PC-9 (cell line): ENCODE measurements at regions not wholly inside any gene's neighbourhood (a gene's known extent, or its start where the extent isn't known, plus 50 kb on each side); places are given as distances from the start of the nearest gene placed in this dataset.

Source experiments
- EZH2 ChIP-seq: fragments of 200-600 bp; sonication (generic); IDR thresholded peaks from 2 replicates; pipeline ENCODE4 v1.8.0; 2017; ENCODE audit warnings: antibody characterized with exemption, low read depth
- TF ChIP-seq, protein P1 (sequence below): fragments of 200-600 bp; sonication (generic); conservative IDR thresholded peaks from 2 replicates; pipeline ENCODE4 v1.6.1; 2017; ENCODE audit warnings: mixed run types, antibody characterized with exemption, mild to moderate bottlenecking, moderate library complexity

DNA sequence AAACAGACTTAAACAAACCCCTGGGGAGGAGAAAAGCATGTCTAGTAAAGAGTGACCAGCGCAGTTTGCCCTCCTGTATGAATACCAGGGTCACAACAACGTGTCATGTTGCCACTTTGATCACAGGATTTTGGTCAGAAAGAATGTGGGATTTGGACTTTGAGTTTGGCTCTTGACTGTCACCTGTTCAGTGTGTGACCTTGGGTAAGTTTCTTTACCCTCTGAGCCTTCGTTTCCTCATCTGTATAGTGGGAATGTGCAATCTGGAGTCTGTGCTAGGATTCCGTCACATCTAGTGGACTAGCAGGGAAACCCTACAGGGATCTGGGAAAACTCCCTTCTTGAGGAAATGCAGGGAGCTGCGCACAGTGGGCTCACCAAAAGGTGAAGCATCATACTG is 63.6 kb downstream of the CCNL1 start:
- TF ChIP-seq, protein P1, sequence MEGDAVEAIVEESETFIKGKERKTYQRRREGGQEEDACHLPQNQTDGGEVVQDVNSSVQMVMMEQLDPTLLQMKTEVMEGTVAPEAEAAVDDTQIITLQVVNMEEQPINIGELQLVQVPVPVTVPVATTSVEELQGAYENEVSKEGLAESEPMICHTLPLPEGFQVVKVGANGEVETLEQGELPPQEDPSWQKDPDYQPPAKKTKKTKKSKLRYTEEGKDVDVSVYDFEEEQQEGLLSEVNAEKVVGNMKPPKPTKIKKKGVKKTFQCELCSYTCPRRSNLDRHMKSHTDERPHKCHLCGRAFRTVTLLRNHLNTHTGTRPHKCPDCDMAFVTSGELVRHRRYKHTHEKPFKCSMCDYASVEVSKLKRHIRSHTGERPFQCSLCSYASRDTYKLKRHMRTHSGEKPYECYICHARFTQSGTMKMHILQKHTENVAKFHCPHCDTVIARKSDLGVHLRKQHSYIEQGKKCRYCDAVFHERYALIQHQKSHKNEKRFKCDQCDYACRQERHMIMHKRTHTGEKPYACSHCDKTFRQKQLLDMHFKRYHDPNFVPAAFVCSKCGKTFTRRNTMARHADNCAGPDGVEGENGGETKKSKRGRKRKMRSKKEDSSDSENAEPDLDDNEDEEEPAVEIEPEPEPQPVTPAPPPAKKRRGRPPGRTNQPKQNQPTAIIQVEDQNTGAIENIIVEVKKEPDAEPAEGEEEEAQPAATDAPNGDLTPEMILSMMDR = no peak
- TF ChIP-seq EZH2 = no peak
